Tibial artery (tissue), 4 donors: ENCODE measurements at regions not wholly inside any gene's neighbourhood (a gene's known extent, or its start where the extent isn't known, plus 50 kb on each side); places are given as distances from the start of the nearest gene placed in this dataset.

Experiments used
- DNase-seq, 2 donors: peaks; one replicate each; pipeline ENCODE4 v3.0.0-alpha.2; 2019
- H3K27ac ChIP-seq, 2 donors: fragments of 200-600 bp; sonication (generic) in 1 of 2; 1 replicate in 1 of 2; 2 replicates in 1 of 2; pipeline ENCODE4 v1.5.1; 2018 to 2019; ENCODE audit warnings: mild to moderate bottlenecking in 1 of 2
- H3K27me3 ChIP-seq, 2 donors: fragments of 200-600 bp; sonication (generic) in 1 of 2; one replicate each; pipeline versions ENCODE4 v1.5.1 to v1.6.0; 2016 to 2019
- H3K36me3 ChIP-seq, 3 donors: fragments of 200-600 bp; sonication (generic) in 2 of 3; one replicate each; pipeline ENCODE4 v1.5.1; 2016 to 2019; ENCODE audit warnings: mild to moderate bottlenecking in 2 of 3
- H3K4me1 ChIP-seq, 4 donors: fragments of 200-600 bp; sonication (generic) in 2 of 4; 1 replicate in 3 of 4; 2 replicates in 1 of 4; pipeline ENCODE4 v1.5.1; 2016 to 2019
- H3K4me3 ChIP-seq, 2 donors: fragments of 200-600 bp; sonication (generic) in 1 of 2; 1 replicate in 1 of 2; 2 replicates in 1 of 2; pipeline ENCODE4 v1.5.1; 2018 to 2019; ENCODE audit warnings: mild to moderate bottlenecking in 2 of 2
- H3K9me3 ChIP-seq, 3 donors: fragments of 200-600 bp; sonication (generic) in 1 of 3; one replicate each; pipeline ENCODE4 v1.5.1; 2016 to 2019
- CTCF ChIP-seq, 2 experiments: fragments of 200-600 bp in 1 of 2; fragments of 450-650 bp in 1 of 2; IDR thresholded peaks; one replicate each; pipeline ENCODE4 v1.5.1; 2017 to 2019; ENCODE audit warnings: antibody characterized with exemption in 2 of 2, mild to moderate bottlenecking in 1 of 2, moderate library complexity in 1 of 2
- intact Hi-C: fragments of 100-400 bp; cut with DNase I; formaldehyde crosslinking; loops from one replicate; pipeline ENCODE4 v1.15.0; 2023; ENCODE audit warnings: low total_unique reads

- Histone ChIP-seq H3K27me3 (no peaks in the 10 kb centered on the region), H3K36me3 (no peaks in the 10 kb centered on the region), H3K4me1 (no peaks in the 10 kb centered on the region), H3K4me3 (no peak overlapping the region), H3K9me3 (no peaks in the 10 kb centered on the region), H3K27ac (no peak overlapping the region)
- TF ChIP-seq CTCF (IDR thresholded peaks at IDR 0.05): no peak
- intact Hi-C loops: no loop called here
- no peak for DNase-seq
These were observed 63.3 kb downstream of the CD24 start for GRCh38 chr6:106910999-106911949.

- intact Hi-C loops: no loop called here
- Histone ChIP-seq H3K4me1 (no peaks in the 10 kb centered on the region), H3K27me3 (no peaks in the 10 kb centered on the region), H3K4me3 (no peak overlapping the region), H3K27ac (no peak overlapping the region), H3K36me3 (no peaks in the 10 kb centered on the region), H3K9me3 (no peaks in the 10 kb centered on the region)
- no peak for DNase-seq
- TF ChIP-seq CTCF (IDR thresholded peaks at IDR 0.05): no peak
These were observed 66.1 kb downstream of the CD24 start for GRCh38 chr6:106908386-106908840.

GRCh38 chr6:106907754-106908153 is 66.8 kb downstream of the CD24 start:
- Histone ChIP-seq H3K27me3 (no peaks in the 10 kb centered on the region), H3K36me3 (no peaks in the 10 kb centered on the region), H3K4me1 (no peaks in the 10 kb centered on the region), H3K27ac (no peak overlapping the region), H3K9me3 (no peaks in the 10 kb centered on the region), H3K4me3 (no peak overlapping the region)
- intact Hi-C loops: no loop called here
- no peak for TF ChIP-seq CTCF (IDR thresholded peaks at IDR 0.05)
- DNase-seq: no peak

GRCh38 chr6:106906232-106906631 is 68.3 kb downstream of the CD24 start:
- Histone ChIP-seq H3K4me1 (no peaks in the 10 kb centered on the region), H3K27ac (no peak overlapping the region), H3K36me3 (no peaks in the 10 kb centered on the region), H3K9me3 (peaks cover under 1 to 8% (median 7%) of the 10 kb centered on the region in 3 donors), H3K4me3 (no peak overlapping the region), H3K27me3 (no peaks in the 10 kb centered on the region)
- no peak for TF ChIP-seq CTCF (IDR thresholded peaks at IDR 0.05)
- intact Hi-C loops: no loop called here
- DNase-seq: no peak

GRCh38 chr6:106903299-106903698 is 71.2 kb downstream of the CD24 start:
- Histone ChIP-seq H3K36me3 (no peaks in the 10 kb centered on the region), H3K4me3 (no peak overlapping the region), H3K9me3 (peaks cover 5 to 21% (median 10%) of the 10 kb centered on the region in 3 donors), H3K4me1 (no peaks in the 10 kb centered on the region), H3K27me3 (no peaks in the 10 kb centered on the region), H3K27ac (no peak overlapping the region)
- TF ChIP-seq CTCF (IDR thresholded peaks at IDR 0.05): no peak
- intact Hi-C loops: no loop called here
- no peak for DNase-seq
